HG03025 (cell line): ENCODE measurements at regions not wholly inside any gene's neighbourhood (a gene's known extent, or its start where the extent isn't known, plus 50 kb on each side); places are given as distances from the start of the nearest gene placed in this dataset.
A peak's percentile ranks its signal among the peaks of the same experiment; 100 is the strongest.

ENCODE experiments used
- ATAC-seq: cut with Tn5 transposase; IDR thresholded peaks from one replicate; pipeline ENCODE4 v1.9.1; 2021; ENCODE audit warnings: mild to moderate bottlenecking, moderate library complexity; ENCODE audit not compliant: unreplicated experiment, low FRiP score

DNA sequence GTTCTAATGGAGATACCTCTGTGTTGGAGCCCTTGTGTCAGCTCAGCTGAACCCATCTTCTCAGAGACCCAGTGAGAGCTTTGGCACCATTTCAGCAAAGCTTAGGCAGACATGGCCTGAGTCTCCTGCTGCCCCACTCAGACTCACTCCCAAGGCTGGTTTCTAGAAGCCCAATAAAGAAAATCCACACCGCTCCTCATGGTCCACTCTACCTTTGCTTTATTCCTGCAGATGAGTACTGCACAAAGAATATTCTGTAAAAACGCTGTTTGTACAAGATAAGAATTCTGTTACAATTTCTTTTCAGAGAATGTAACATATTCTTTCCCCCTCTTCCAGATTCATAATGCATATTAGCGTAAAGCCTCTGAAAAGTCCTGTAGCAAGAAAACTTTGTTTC, 129.3 kb downstream of the C5orf15 start:
- ATAC-seq = no peak

DNA sequence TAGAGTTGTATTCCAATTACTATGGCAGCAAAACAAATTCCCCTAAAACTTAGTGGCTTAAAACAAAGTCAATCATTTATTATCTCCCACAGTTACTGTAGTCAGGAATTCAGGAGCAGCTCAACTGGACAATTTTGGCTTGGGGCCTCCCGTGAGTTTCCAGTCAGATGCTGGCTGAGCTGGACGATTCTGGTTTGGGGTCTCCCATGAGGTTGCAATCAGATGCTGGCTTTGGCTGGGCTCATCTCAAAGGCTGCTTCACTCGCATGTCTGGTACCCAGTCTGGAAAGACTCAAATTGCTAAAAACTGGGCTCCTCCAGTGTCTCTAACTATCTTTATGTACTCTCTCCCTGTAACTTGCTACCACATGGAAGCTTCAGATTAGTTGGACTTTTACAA, 130.1 kb downstream of the C5orf15 start:
- no peak for ATAC-seq

DNA sequence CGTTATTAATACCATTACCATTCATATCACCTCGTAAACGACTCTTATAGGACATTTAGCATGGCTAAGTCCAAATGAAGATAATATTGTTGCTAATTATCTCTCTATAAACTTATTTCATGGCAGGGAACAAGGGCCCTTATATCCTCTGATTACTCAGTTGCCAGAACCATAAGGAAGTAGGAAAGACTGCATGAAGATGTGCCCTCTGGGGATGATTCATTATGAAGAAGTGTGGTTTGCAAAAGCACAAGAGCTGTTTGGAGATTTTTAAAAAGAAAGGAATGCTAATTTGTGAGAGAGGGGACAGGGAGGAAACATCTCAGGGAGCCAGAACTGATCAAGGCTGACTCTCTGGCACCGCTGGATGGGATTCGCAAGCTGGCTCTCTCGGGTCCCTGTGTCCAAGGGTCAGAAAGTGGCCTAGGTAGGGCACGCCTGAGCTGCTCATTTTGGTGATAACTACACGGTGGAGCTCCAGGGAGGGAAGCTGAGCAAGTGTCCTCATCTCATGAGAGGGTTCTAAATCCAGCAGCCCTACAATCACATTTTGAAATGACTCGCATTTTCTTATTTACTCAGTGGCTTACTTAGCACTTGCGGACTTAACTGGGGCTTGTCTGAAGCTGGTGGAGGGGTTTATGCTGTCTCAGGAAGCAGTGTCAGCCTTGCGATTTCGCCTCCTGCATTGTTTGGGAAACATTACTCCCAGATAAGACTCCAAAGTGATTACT, 136.8 kb downstream of the C5orf15 start:
- no peak for ATAC-seq

DNA sequence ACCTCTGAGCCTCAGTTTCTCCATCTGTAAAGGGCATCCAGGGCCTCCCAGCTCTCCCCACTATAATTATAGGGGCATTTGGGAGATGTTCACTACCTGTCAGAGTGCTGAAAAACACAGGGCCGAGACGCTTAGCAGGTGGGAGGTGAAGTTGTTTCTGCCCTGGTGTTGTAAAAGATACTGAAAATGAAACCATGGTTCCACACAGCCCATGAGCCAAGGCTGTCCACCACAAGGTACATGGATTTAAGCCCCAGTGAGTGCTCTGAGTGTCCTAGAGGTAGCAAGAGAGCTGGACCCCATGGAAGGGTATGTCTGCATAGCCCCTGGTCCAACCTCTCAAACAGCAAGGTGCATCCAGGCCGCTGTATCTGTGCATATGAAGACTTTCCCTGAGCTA, 137.5 kb downstream of the C5orf15 start:
- ATAC-seq = no peak

DNA sequence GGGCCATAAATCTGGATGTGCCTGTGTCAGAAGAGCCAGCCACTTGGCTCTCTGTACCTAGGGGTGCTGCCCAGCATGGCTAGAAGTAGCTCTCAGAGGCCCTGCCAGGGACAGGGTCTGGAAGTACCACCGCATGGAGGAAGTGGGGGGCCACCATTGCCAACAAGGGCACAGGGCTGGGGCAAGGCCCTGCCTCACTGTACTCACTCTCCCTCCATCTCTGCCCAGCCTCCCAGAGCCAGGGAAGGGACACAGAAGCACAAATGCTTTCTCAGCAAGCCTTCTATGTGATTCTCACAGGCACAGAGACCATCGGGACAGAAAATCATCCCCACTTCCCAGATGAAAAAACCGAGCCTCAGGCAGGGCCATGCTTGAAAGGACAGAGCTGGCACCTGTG, 138.1 kb downstream of the C5orf15 start:
- ATAC-seq = no peak

DNA sequence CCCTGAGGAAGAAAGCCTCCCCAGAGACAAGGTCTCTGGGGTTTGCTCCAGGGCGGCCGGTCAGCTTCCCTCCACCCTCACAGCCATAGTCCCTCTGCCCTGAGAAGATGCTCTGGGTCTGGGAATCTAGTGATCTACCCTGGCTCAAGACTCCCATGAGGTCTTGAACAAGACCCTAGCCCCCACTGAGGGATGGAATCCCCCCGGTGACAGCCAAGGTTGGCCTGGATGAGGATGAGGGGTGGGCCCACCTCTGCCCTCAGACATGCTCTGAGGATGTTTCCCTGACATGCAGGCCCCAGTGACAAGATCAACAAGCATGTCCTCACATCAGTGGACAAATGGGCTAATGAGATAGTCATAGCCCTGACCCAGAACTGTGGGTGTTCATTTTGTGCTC, 138.6 kb downstream of the C5orf15 start:
- no peak for ATAC-seq

DNA sequence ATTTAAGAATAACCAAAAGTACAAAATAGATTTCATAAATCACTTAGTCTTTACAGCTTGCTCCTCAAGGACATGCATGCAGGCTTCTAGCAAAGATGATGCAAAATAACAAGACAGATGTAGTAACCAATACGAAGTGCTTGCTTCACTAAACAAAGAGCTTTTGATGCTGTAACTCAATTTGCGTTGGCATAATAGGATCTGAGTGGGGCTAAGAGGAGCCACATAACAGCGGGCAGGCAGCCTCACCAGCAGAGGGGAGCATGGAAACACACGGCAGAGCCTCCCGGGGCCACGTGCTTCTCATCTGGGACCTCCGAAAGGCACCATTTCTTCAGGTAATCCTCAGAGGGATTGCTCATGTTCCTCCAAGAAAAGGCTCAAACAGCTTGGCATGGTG, 139.7 kb downstream of the C5orf15 start:
- no peak for ATAC-seq

DNA sequence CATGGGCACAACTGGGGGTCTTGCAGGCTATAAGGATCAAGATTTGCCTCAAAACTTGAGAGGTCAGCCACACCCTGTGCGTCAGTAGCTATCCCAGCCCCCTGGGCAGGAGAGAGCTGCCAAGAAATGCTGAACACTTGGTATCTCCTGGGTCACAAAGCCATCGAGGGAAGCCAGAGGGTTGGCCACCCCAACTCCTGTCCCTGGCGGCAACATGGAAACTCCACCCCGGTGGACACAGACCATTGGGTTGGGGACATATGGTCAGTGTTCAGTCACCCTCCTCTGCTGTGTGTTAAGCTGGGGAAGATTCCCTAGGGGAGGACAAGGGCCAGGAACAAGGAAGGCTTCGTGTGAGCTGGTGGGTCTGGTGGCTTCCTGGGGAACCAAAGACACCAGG, 140.6 kb downstream of the C5orf15 start:
- ATAC-seq = no peak

DNA sequence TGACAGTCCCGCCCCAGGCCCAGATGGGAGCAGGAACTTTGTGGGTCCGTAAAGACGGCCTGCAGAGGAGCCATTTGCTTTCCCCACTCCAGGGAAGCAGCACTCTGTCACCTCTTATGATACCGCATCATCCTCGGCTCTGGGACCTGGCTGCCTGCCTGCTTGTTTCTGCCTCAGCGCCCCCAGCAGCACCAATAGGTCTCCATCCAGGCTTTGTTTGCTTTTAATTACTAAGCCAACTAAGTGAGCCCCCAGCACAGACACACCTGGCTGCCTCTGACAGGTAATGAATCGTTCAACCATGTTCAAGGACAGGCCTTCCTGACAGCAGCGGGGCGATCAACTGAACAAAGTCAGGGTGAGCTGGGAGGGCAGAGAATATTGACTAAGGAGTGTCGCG, 141.4 kb downstream of the C5orf15 start:
- no peak for ATAC-seq

DNA sequence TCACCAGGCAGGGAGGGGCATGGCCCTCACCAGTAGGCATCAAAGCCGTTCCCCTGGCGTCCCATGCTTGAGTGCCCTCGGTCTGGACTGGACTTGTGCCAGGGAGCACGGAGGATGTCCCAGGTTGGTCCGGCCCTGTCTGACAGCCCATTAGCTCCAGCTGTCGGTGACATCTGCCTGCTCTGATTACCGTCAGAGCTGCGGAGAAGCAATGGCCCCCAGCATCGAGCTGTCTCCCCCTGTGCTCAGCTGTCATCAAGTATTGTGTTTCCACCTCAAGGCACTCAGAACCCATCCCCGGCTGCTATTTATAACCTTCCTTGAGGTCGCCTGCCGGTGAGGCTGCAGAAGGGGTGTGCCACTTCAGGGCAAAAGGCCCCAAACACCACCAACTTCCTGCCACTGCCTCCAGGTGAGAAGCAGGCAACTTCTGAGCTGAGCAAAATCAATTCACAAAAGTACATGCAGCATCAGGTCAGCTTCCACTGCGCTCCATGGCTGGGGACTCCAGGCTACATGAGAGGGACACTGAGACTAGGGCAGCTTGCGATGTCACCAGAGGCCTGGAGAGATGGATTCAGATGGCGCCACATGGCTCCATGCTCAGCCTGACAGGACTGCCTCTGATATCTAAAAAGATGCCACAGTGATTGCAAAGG, 142.7 kb downstream of the C5orf15 start:
- no peak for ATAC-seq

DNA sequence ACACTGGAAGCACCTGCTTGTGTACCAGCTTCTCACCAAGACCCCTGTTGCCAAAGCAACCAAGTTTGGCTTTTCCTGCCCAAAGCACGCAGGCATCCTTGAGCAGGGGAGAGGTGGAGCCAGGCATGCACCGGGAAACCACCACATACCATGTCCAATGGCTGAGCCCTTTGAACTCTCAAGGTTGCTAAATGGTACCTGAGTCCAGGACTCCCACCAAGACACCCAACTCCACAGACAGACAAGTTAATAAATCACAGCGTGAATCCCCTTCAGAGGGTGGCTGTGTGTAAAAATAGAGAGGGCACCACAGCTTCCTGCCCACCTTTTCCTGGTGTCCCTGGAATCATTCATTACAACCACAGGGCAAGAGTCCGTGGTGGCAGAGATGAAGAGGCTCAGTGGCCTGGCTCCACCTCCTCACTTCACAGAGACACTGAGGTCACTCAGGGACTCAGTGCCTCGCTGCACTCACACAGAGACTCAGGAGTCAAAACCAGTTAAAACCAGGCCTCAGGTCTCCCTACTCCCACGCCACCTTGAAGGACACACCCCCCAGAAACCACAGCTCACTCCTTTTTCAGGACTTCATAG, 143.7 kb downstream of the C5orf15 start:
- ATAC-seq = peak; percentile 76

DNA sequence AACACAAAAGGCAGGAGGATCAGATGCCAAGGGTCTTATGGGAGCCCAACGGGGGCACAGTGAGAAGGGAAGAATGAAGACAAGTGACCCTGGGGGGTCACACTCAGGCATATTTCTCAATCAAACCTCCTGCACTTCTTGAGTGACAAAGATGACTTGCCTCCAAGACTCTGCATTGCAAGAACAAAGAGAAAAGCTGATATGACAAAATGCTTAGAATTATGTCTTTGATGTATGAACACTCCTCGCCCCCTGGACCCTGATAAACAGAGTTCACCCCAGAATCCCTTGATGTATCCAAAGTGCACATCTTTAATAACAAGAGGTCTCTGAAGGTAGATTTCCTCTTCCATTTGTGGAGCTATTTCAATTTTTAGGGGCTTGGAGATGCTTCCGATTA, 146.5 kb downstream of the C5orf15 start:
- no peak for ATAC-seq

DNA sequence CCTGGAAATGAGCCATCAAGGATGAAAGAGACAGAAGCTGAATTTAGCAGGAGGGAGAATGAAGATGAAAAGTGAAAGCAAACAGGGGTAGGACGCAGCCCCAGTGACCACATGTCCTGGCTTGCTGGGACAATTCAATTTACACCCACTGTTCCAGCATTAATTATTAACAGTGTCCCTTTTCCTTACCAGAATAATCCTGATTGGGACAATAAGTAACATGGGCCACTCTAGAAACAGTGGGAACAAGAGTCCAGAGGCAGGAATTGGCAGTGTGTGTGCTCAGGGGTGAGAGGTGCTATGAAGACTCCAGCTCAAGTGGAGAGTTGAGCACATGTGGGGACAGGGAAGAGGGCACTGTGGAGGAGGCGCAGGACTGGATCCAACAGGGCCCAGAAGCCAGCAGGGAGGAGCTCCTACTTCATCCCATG, 147.1 kb downstream of the C5orf15 start:
- no peak for ATAC-seq

DNA sequence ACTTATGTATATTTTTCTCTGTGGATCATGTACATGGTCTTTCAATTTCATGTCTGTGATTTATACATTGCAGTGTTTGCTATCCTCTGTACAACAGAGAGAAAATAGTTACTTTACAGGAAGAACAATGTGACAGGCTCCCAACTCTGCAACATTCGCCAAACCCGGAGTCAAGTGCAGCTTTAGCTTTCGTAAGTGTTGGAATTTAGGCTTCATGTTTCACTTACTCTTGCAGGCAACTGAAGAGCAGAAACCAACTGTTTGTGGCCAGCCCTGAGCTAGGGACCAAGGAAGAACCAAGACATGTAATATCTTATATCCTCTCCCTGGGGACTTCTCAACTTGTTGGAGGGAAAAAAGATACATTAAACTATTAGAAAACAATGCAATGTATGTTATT, 147.9 kb downstream of the C5orf15 start:
- ATAC-seq = no peak

DNA sequence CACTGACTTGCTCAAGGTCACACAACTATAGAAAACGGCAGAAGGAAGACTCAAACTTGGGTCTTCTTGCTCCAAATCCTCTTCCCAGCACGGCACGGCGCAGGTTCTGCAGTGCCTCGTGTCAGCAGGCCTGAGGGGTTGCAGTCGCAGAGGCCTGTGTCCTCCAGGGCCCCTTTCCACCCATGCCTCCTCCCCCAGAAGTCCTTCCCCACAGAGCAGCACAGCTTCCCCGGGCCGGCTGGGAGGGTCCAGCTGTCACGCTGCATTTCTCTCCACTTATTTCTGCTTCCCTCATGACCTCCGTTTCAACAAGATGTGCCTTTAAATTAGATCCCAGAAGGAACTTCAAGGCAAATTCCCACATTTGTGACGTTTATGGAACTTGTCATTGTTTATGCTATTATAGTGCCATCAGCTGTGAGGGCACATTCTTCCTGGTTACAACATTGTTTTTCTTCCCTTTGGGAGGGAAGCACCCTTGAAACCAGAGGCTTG, 148.4 kb downstream of the C5orf15 start:
- no peak for ATAC-seq

DNA sequence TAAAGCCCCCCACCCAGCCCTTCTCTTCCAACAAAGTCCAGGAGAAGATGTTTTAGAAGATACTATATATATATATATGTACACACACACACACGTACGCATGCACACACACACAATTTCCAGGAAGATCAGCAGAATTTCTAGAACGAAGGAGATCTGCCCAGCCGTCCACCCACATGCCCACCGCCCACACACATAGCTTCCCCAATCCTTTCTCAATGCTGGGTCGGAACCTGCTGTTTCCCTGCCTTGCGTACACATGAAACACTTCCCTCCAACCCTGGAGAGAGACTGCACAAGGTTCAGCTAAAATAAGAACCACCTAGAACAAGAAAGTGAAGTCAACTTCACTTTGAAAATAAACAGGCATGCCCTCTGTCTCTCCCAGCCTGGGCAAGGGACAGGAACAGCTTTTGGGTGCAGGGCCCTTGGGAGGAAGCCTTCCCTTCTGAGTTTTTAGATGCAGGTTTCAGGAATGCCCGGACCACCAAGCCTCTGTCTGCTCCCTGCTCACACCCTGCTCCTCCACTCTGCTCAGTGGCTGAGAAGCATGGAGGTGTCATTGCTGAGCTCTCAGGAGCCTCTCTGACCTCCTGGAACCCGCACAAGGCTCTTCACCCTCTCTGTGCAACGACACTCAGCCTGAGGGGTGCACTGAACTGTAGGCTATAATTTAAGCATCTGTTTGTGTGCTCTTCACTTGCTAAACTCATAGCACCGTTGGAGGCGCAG, 149.4 kb downstream of the C5orf15 start:
- no peak for ATAC-seq

DNA sequence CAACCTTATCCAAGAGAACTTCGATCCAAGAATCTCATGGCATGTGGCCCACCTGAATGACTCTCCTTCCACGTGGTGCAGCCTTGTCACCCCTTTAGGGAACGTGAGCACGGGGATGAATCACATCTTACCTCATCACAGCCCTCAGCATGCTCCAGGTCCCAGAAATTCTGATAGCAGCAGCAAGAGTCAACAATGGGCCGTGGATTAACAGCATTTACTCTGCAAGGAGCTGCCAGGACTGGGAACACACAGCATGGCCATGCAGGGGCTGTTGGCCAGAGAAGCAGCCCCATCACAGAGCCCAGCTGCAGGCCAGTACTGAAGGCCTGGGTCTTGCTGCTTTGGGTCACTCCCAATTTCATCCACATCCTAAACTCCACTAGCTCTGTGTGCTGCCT, 150.4 kb downstream of the C5orf15 start:
- no peak for ATAC-seq

DNA sequence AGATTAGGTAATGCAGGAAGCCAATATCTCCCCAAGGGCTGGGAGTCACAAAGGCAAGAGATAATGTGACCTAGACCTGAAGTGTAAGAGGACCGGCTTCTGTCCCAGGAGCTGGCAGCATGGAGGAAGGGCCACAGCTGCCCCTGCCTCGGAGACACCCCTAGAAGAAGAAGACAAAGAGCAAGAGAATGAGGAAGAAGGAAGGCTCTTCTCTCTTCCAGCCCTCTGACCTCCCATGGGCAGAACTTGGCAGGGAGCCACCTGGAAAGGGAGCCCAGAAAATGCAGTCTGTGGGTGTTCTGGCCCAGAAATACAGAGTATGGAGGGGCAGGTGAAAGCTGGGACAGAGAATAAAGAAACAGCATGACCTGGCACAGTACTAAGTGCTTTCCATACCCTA, 151.0 kb downstream of the C5orf15 start:
- no peak for ATAC-seq

DNA sequence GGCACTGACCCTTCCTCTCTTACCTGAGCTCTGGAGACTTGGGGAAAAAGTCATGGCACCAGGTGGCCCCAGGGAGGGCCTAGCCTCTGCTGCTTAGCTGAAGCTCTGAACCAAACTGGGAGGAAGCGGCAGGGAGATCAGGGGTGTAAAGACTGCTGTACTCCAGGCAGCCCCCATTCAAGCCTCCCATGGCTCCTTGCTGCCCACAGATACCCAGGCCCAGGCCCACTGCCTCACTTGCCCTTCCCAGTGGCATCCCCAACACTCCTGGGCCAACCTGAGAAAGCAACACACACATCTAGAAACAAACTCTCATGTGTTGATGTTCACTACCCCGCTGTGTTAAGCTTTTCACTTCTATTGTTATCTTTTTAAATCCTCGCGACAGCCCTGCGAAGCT, 151.6 kb downstream of the C5orf15 start:
- no peak for ATAC-seq

DNA sequence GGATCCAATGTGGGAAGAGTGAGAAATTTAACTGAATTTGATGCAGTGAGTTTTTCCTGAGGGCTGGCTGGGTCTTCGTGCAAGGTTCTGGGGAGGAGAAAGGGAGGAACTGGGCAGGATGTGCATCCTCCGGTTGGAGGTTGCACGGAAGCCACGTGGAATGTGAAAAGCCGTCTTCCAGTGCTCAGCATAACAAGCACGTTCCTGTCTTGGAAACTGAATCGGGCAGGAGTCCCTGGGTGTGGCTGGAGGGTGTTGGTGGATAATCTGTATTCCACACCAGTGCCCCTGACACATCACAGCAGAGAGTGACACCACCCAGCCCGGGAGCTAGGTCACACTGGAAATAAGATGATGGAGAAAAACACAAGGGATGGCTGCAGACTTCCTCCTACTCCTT, 154.3 kb downstream of the C5orf15 start:
- no peak for ATAC-seq

DNA sequence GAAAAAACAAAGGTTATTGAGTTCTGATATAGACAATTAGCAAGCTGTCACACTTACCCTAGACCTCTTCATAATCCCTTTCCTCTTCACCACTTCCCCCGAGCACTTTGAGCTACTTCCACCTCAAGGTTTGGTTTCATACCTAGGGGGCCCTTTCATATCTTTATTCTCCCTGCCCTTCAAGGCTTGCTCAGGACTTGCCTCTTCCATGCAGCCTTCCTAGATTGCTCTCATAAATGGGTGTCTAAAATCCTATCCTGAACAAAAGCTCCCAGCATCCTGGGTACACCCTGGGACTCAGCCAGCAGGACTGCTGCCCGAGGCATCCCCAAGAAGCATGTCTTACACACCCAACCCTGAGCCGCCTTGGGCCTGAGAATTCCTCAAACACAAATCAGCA, 157.3 kb downstream of the C5orf15 start:
- ATAC-seq = no peak
